IPS-NIHi7 (cell line): ENCODE measurements at regions not wholly inside any gene's neighbourhood (a gene's known extent, or its start where the extent isn't known, plus 50 kb on each side); places are given as distances from the start of the nearest gene placed in this dataset.
"Not testable (repeated sequence)": the region's sequence is repeated elsewhere in the genome, so short reads cannot be mapped to it uniquely, and the experiment has no call there.

Experiments used
- DNase-seq: peaks from one replicate; pipeline ENCODE4 v3.0.0; 2012; ENCODE audit warnings: mixed read lengths; ENCODE audit errors: extremely low spot score

DNA sequence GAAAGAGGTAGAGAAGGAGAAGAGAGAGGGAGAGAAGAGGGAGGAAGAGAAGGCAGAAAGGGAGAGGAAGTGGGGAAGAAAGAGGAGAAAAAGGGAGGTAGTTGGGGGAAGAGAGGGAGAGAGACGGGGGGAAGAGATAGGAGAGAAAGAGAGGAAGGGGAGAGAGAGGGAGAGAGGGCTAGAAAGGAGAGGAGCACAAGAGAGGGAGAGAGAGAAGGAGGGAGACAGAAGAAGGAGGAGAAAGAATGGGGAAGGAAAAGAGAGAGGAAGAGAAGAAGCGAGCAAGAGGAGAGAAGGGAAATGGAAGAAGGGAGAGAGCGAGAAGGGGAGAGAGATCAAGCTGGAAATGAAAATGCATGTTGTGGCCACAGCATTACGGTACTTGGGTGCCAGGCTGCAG lies 1368.4 kb upstream of the TMEM132C start:
- no peak for DNase-seq

DNA sequence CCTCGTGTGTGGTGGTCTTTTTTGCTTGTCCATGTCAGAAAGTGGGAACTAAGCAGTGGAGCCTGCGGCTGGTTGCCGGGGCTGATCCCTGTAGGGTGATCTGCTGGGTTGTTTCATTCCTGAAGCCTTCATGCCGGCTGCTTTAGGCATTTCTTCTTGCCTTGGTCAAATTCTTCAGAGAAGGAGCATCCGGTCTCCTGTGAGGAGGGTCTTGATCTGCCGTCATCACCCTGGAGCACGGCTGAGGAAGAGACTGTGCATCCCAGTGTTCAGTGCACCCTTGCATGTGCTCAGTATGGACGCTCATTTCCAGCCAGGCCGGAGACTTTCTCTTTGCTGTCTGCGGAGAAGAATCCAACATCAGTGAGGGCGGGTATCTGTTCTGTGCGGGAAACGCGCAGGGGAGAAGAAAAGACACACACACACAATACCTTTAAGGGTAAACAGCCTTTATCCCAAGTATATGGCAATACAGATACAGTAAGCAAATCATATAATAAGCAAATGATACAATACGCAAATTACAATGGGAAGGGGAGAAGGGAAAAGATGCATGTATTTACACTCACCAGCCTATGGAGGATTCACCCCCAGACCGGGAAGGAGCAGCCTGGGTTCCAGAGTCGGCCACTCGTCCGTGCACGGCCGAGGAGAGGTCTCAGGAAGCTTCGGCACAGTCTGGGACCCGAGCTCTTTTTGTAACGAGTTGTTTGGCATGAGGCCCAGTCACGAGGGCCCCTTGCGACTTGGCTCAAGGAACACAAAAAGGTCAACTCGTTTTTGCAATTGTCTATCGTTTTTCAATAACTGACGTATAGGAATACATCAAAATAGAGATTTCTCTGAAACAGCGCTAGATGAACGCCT lies 1366.8 kb upstream of the TMEM132C start:
- no peak for DNase-seq

GRCh38 chr12:126903027-126903876 lies 1363.7 kb upstream of the TMEM132C start:
- no peak for DNase-seq

- DNase-seq = no peak
Measured at GRCh38 chr12:126905752-126906151, 1361.2 kb upstream of the TMEM132C start.

- no peak for DNase-seq
Measured at GRCh38 chr12:126907900-126908764, 1358.8 kb upstream of the TMEM132C start.

DNA sequence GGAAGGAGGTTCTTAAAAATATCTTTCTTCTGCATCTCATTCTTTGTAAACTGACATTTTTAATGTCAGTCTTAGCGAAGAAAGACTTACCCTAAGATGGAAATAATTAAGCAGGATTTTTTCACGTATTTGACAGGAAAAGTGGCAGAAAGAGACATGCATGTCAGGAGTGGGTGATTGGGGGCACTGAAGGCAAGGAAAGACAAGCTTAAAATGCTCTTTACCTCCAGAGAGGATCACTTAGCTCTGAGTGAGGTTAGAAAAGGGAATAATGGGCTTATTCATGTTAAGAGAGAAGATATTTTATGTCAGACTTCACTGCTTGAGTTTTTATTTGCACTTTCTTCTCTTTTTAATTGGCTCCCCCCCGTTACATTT lies 1358.2 kb upstream of the TMEM132C start:
- DNase-seq = no peak

DNA sequence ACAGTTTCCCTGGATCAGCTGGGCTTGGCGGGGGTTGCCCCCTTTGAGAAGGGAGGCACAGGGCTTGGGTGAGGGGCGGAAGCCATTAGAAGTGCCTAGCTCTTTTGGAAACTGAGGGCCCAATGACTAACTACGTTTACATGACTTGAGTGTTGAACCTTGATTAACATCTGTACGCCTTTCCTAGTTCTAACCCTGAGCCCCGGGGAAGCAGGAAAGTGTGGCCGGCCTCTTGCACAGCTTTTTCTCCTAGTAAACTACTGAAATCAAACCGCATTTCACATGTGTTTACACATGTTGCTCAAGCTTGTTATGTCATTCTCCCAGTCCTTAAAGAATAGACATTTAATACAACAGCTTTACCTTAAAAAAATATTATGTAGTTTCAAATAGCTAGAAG lies 1356.4 kb upstream of the TMEM132C start:
- no peak for DNase-seq

GRCh38 chr12:126912111-126912510 lies 1354.9 kb upstream of the TMEM132C start:
- DNase-seq = no peak

- no peak for DNase-seq
Measured at GRCh38 chr12:126914170-126914793, 1352.7 kb upstream of the TMEM132C start.

GRCh38 chr12:126915309-126915708 lies 1351.7 kb upstream of the TMEM132C start:
- DNase-seq = no peak

DNA sequence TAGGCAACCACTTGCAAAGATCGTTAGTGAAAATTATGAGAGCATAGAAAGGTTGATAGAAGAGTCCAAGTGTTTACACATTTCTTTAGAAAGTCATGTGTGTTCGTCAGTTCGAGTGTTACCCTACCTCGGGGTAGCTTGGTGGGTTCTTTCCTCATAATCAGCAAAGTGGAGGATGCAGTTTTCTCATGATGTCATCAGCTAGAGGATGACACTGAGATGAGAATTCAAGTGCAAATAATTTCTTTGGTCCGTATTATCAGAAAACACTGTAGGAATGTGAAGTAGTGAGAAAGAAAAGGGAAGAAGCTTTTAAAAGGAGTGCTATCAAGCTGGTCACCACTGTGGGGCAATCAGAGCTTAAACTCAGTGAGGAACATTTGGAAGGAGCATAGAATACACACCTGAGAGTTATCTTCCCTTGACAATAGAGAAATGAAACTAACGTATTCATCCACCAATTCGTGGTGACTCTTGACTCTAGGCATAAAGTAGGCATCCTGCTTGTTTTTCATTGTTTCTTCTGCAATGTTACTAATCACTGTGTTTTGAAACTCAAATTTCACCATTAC lies 1340.9 kb upstream of the TMEM132C start:
- no peak for DNase-seq

DNA sequence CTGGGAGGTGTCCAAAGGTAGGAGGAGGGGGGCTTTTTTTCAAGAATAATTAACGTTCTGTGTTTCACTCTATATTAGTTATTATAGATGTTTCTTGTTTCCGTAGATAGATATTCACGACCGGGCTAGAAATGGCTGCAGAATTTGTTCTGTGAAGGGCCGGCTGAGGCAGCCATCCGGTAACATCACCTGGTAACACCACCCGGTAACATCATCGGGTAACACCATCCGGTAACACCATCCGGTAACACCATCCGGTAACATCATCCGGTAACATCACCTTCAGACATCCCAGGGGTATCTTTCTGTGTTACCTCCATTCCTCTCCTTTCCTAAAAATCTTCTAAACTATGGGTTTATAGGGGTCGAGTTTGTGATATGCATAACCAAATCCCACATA lies 1336.7 kb upstream of the TMEM132C start:
- DNase-seq = no peak

- DNase-seq = no peak
Measured at GRCh38 chr12:126932156-126932555, 1334.8 kb upstream of the TMEM132C start.

DNA sequence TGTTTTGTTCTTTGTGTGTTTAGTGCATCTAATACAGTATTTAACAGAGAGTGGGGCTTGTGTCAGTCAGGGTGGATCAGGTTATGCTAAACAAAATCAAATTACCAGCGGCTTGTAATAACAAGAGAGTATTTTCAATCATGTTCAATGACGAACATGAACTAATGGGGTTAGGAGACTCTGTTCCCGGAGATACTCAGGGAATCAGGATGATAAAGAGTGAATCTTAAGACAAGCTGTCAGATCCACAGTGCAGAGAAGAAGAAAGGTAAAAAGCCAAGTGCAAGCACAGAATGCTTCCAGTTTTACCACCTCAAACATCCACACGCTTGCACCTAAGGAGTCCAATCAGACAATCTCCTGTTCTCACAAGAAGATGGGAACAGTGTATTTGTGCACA lies 1331.5 kb upstream of the TMEM132C start:
- no peak for DNase-seq

DNA sequence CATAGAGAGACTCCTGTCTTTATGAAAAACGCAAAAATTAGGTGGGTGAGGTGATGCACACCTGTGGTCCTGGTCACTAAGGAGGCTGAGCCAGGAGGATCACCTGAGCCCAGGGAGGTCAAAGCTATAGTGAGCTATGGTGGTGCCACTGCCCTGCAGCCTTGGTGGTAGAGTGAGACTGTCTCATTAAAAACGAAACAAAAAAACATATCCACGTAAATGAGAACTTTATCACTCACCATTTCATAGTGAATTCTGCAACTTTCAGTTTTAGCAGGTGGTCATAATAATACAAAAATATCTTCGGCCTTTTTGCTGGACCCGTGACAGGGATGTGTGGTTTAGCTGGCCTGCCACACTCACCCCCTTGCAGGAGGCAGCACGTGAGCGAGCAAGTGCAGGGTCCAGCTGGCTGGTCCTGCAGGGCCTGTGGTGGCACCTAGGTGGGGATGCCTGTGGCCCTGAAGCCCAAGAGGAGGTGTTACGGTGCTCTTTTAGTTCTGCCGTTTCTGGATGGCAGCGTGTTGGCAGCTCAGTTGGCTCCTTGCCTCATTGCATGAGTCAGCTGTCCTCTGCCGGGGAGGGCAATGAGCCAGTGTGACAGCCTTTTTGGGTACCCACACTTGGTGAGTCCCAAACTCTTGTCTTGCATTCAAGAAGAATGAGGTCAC lies 1330.7 kb upstream of the TMEM132C start:
- DNase-seq = no peak

GRCh38 chr12:126937431-126937830 lies 1329.5 kb upstream of the TMEM132C start:
- DNase-seq = no peak

DNA sequence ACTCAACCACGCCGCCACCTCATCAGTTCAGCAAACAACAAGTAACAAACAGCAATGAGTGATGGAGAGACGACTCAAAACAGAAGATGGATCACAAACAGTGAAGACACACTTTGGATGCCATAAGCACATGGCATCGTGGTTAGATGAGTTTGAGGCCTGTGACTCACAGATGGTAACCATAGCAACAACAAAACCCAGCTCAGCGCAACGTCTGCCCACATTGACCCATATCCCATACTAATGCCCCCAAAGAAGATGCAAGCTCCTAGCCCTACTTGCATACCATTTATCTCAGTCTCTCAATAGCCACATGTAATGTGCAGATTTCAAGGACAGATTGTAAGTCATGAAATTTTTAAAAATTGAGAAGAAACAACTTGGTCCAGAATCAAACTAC lies 1322.3 kb upstream of the TMEM132C start:
- DNase-seq = no peak

- DNase-seq = not testable (repeated sequence)
Measured at GRCh38 chr12:126946958-126947357, 1320.0 kb upstream of the TMEM132C start.

DNA sequence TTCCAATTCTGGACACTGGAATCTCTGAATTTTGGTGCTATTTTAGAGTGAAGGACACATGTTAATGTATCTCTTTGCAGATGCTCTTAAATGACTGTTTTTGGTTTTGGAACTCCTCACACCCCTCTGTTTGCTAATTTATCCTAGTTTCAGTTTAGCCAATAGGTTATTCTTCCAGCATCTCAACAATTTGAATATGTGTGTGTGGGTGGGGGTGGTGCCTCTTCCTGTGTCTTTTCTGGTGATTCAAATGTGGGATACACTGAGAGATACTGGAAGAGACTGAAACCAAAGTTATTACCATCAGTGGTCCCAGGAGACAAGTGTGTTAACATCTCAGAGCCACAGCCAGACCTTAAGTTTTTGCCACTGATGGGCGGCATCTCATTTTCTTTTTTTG lies 1317.4 kb upstream of the TMEM132C start:
- no peak for DNase-seq

DNA sequence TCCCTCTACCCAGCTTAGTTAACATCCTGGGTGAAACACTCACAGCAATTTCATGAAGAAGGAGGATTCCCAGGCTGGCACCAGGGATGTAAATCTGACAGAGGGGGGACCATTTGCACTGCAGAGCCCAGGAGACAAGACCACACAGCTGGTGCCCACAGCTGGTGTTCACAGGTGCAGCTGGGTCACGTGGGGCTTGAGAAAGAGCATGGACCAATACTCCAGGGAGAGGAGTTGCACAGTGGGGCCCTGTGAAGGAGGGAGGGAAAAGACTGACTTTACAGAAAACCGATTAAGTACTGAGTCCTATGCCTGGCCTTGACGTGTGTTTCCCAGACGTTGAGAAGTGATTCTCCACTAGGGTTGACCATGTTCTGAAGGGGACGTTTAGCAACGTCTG lies 1316.7 kb upstream of the TMEM132C start:
- DNase-seq = no peak
